ENCODE measurements at regions not wholly inside any gene's neighbourhood (a gene's known extent, or its start where the extent isn't known, plus 50 kb on each side); places are given as distances from the start of the nearest gene placed in this dataset.

DNA sequence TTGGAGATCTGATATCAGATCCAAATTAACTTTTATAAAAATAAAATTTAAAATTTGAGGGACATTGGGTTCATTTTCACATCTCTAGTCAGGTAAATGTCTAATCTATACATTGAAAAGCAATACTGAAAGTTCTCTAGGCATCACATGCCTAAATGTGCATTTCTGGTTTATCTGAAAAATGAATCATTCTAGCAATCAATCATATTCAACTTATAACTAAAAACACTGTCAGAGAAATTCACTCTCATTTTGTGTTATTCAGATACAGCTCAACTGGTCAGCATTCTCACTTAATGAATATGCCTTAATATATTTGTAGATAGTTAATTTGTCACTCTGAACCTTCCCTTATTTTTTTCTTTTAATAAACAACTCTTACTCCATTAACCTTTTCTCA is 243.2 kb downstream of the CASP12 start:
- H2AFZ ChIP-seq (ENCODE audit: low read depth, low read length), result no peak overlapping the region
- no peaks in the 10 kb centered on the region for H3K9me3 ChIP-seq (ENCODE audit: low read length)
- no peak overlapping the region for H3K4me3 ChIP-seq (ENCODE audit: low read length)
- H3K27me3 ChIP-seq (ENCODE audit: insufficient read depth, low read length), result no peaks in the 10 kb centered on the region
- H3K4me1 ChIP-seq (ENCODE audit: insufficient read depth, low read length), result no peaks in the 10 kb centered on the region
- H3K36me3 ChIP-seq (ENCODE audit: insufficient read depth, low read length), result no peaks in the 10 kb centered on the region

DNA sequence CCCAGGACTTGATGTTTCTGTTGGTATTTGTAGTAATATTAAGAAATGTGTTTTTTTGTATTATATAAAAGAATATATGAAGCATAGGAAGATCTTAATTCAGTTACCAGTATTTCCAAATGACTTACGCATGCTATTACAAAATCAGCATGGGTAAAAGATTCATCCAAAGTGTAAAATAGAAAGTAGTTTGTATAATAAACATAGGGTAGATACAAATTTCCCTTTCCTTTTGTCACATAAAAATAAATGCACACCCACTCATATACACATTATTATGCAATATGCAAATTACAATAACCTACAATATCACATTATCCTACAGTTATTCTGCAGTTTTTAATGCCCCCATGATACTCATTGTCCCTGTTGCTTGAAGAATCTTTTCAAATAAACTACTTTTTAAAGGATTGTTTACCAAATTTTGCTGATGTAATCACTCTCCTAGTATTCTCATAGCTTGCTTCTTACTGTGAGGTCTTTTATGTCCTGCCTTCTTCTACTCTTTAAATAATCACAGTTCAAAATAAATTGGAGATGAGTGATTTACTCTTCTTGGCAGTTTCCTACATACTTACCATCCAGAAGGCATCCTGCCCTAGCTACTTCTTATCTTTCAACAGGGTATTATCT is 244.0 kb downstream of the CASP12 start:
- Histone ChIP-seq H3K4me1 (ENCODE audit: insufficient read depth, low read length) (no peaks in the 10 kb centered on the region), H3K9me3 (ENCODE audit: low read length) (no peaks in the 10 kb centered on the region), H2AFZ (ENCODE audit: low read depth, low read length) (no peak overlapping the region), H3K27me3 (ENCODE audit: insufficient read depth, low read length) (no peaks in the 10 kb centered on the region), H3K4me3 (ENCODE audit: low read length) (no peak overlapping the region), H3K36me3 (ENCODE audit: insufficient read depth, low read length) (no peaks in the 10 kb centered on the region)

DNA sequence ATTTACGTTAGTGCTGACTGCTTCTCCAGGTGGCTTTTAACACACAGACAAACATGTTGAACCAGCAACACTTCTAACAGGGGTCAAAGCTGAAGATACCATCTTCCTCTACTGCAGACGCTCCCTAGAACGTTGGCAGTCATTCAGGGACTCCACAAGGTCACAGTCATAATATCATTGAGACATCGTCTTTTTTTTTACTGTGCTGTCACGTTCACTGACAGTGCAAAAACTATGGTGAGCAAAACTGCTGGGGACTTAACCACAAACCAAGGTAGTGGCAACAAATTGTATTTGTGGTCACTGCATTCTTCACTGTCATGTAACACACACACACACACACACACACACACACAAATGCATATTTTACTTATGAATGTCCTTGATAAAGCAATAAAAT is 244.9 kb downstream of the CASP12 start:
- Histone ChIP-seq H3K27me3 (ENCODE audit: insufficient read depth, low read length) (no peaks in the 10 kb centered on the region), H3K9me3 (ENCODE audit: low read length) (no peaks in the 10 kb centered on the region), H2AFZ (ENCODE audit: low read depth, low read length) (no peak overlapping the region), H3K36me3 (ENCODE audit: insufficient read depth, low read length) (no peaks in the 10 kb centered on the region), H3K4me3 (ENCODE audit: low read length) (no peak overlapping the region), H3K4me1 (ENCODE audit: insufficient read depth, low read length) (no peaks in the 10 kb centered on the region)

DNA sequence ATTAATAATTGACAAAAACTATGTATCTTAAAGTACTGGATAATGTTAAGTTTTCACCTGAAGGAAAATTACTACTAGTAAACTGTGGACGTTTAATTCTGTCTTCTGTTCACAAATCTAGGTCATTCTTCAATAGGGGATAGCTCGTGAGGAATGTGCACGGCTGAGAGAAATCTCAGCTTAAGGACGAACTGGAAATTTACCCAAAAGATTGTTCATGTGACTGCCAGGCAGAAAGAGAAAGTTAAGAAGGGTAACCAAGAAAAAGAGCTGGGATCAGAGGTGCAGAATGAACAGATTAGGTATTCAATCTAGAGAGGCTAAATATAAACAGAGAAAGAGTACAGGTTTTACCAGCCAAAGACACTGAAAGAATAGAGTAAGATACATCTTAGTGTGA is 245.3 kb downstream of the CASP12 start:
- Histone ChIP-seq H3K27me3 (ENCODE audit: insufficient read depth, low read length) (no peaks in the 10 kb centered on the region), H2AFZ (ENCODE audit: low read depth, low read length) (no peak overlapping the region), H3K4me3 (ENCODE audit: low read length) (no peak overlapping the region), H3K9me3 (ENCODE audit: low read length) (no peaks in the 10 kb centered on the region), H3K36me3 (ENCODE audit: insufficient read depth, low read length) (no peaks in the 10 kb centered on the region), H3K4me1 (ENCODE audit: insufficient read depth, low read length) (no peaks in the 10 kb centered on the region)

DNA sequence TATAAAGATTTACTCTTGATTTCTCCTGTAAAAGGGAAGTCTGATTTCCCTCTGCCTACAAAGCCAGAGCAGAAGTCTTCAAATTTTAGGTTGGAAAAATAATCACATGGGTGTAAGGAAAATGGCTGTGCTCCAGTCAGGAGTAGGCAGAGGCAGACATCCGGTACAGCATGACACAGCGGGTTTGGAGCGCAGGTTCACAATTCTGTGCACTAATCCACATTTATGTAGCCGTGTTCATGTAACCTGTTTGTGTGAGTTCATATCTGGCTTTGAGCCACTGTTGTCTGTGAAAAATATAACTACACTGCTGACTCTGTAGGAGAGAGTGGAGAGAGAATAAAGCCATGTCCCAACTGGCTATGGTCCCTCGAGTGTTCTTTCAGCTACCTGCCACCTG is 248.0 kb downstream of the CASP12 start:
- Histone ChIP-seq H3K4me1 (ENCODE audit: insufficient read depth, low read length) (no peaks in the 10 kb centered on the region), H3K27me3 (ENCODE audit: insufficient read depth, low read length) (no peaks in the 10 kb centered on the region), H3K4me3 (ENCODE audit: low read length) (no peak overlapping the region), H3K36me3 (ENCODE audit: insufficient read depth, low read length) (no peaks in the 10 kb centered on the region), H2AFZ (ENCODE audit: low read depth, low read length) (no peak overlapping the region), H3K9me3 (ENCODE audit: low read length) (no peaks in the 10 kb centered on the region)

DNA sequence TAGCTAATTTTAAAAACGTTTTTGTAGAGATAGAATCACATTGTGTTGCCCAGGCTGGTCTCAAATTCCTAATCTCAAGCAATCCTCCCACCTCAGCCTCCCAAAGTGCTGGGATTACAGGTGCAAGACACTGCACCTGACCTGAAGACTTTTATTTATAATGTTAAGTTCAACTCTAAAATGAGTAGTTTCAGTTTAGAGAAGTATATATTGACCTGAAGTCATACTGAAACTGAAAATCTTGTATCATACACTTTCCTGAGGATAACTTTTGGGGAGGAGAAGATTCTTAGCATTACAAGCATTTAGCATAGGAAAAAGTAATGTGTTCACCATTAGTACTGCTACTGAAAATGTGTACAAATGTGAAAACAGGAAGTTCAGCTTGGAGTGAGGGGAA is 249.3 kb downstream of the CASP12 start:
- Histone ChIP-seq H2AFZ (ENCODE audit: low read depth, low read length) (no peak overlapping the region), H3K4me3 (ENCODE audit: low read length) (no peak overlapping the region), H3K36me3 (ENCODE audit: insufficient read depth, low read length) (no peaks in the 10 kb centered on the region), H3K27me3 (ENCODE audit: insufficient read depth, low read length) (no peaks in the 10 kb centered on the region), H3K4me1 (ENCODE audit: insufficient read depth, low read length) (no peaks in the 10 kb centered on the region), H3K9me3 (ENCODE audit: low read length) (no peaks in the 10 kb centered on the region)

DNA sequence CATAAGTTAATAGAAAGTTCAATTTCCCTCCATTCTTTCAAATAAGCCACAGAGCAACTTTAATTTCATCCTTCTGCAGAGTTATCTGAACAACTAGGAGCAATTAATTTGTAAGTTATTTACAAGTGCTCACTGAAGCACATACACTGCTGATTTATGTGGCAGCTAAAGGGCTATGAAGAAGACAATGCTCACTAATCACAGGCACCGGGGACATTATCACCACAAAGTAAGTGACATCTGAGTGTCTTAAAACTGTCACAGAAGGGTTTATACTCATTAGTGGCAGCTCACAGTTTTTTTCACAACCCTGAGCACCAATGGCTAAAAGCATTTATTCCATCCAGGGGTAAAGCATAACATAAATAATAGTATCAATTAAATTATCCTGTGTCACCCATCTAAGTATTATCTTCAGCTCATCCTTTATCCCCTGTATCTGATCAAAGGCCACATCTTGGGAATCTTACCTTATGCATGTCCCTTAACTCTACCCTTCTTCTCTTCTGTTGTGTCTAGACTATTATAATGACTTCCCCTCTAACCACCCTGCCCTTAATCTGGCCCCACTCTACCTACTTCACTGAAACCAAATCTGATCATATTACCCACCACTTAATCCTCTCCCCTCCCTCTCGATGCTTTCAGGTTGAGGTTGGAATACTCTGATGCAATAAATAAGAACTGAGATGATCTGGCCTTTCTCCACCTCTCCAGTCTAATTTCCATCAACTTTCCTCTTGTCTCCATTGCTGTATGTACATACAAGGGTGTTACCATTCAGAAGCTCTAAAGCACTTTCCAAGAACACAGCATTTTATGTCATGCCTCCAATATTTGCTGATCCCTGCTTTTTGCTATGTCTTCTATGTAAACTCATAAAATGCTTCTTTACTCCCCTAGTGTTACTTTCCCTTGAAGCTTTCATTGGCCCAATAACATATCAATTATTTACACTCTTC is 252.7 kb downstream of the CASP12 start:
- H3K4me3 ChIP-seq (ENCODE audit: low read length), result no peak overlapping the region
- no peaks in the 10 kb centered on the region for H3K9me3 ChIP-seq (ENCODE audit: low read length)
- no peaks in the 10 kb centered on the region for H3K27me3 ChIP-seq (ENCODE audit: insufficient read depth, low read length)
- H2AFZ ChIP-seq (ENCODE audit: low read depth, low read length), result no peak overlapping the region
- H3K36me3 ChIP-seq (ENCODE audit: insufficient read depth, low read length), result no peaks in the 10 kb centered on the region
- no peaks in the 10 kb centered on the region for H3K4me1 ChIP-seq (ENCODE audit: insufficient read depth, low read length)

DNA sequence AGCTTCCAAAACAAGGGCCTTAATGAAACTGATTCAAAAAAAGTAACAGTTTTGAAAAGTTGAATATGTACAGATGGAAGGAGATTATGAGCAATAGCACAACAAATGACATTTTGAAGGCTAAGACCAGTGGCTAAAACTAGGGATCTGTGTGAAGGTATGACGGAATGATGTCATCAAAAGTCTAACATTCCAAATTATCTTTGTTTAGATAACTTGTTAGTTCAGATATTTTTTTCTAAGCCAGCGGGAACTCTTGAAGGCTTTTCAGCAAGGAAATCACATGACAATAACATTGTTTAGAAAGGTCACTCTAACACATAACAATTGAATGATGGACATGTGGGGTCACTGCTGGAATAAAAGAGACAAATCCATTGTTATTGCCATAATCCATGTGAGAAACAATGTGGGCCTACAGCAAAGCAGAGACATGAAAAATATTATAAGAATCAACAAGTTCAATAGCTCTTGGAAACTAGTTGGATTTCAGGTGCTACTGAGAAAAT is 260.5 kb downstream of the CASP12 start:
- H3K4me1 ChIP-seq (ENCODE audit: insufficient read depth, low read length), result peaks cover 7% of the 10 kb centered on the region
- H3K36me3 ChIP-seq (ENCODE audit: insufficient read depth, low read length), result no peaks in the 10 kb centered on the region
- H3K4me3 ChIP-seq (ENCODE audit: low read length), result no peak overlapping the region
- H2AFZ ChIP-seq (ENCODE audit: low read depth, low read length), result no peak overlapping the region
- no peaks in the 10 kb centered on the region for H3K9me3 ChIP-seq (ENCODE audit: low read length)
- H3K27me3 ChIP-seq (ENCODE audit: insufficient read depth, low read length), result no peaks in the 10 kb centered on the region

DNA sequence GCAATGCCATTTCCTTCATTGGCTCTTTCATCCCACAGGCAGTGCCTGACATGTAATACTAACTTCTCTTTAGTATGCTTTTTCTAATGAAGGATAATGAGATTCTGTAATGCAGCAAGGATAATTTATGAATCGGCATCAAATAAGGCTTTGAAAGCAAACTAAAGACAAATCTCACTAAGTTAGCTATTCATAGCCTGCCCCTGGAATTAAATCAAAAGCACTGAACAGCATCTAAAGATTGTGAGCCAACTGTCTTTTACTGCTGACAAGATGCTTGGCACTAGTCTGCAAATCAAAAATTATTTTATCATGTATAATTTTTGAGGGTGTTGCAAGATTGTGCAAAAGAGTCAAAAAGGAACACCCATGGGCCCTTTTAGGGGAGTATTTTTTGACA is 265.0 kb downstream of the CASP12 start:
- no peak overlapping the region for H3K4me3 ChIP-seq (ENCODE audit: low read length)
- no peak overlapping the region for H2AFZ ChIP-seq (ENCODE audit: low read depth, low read length)
- H3K4me1 ChIP-seq (ENCODE audit: insufficient read depth, low read length), result peaks cover 7% of the 10 kb centered on the region
- no peaks in the 10 kb centered on the region for H3K27me3 ChIP-seq (ENCODE audit: insufficient read depth, low read length)
- no peaks in the 10 kb centered on the region for H3K9me3 ChIP-seq (ENCODE audit: low read length)
- H3K36me3 ChIP-seq (ENCODE audit: insufficient read depth, low read length), result no peaks in the 10 kb centered on the region

DNA sequence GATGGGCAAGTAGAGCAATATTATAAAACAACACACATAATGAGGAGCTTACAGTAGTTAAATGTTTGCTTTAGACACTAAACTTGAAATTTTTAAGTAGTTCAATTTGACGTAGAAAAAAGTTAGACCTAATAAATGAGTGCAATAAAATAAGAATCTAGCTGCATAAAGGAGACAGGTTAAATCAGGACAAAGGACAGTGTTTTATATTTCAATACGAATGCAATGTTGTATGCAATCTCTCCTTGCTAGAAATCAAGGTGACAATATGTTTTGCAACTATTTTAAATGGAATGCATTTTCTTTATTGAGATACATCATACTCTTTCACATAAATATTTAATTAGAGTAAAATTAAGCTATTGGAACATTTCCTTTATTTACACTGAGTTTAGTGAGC is 267.9 kb downstream of the CASP12 start:
- Histone ChIP-seq H3K4me1 (ENCODE audit: insufficient read depth, low read length) (no peaks in the 10 kb centered on the region), H3K9me3 (ENCODE audit: low read length) (no peaks in the 10 kb centered on the region), H3K36me3 (ENCODE audit: insufficient read depth, low read length) (no peaks in the 10 kb centered on the region), H3K4me3 (ENCODE audit: low read length) (no peak overlapping the region), H3K27me3 (ENCODE audit: insufficient read depth, low read length) (no peaks in the 10 kb centered on the region), H2AFZ (ENCODE audit: low read depth, low read length) (no peak overlapping the region)

DNA sequence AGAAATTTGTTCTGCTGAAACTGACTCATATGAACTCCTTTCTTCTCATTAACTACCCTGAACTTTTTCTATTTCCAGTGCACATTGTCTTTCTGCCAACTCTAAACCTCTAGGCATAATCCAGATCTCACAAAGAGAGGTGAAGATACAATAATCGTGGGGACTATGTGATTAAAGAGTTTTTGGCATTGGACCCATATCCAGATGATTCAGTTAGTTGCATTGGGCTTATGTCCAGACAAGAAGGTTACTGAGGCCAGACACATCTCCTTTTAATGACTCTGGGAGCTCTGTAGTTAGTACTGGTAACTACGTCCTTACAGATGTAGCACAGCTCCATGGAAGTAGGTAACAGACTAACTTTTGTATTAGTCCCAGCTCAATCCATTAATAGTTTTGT is 273.0 kb downstream of the CASP12 start:
- Histone ChIP-seq H3K36me3 (ENCODE audit: insufficient read depth, low read length) (no peaks in the 10 kb centered on the region), H2AFZ (ENCODE audit: low read depth, low read length) (no peak overlapping the region), H3K27me3 (ENCODE audit: insufficient read depth, low read length) (no peaks in the 10 kb centered on the region), H3K9me3 (ENCODE audit: low read length) (no peaks in the 10 kb centered on the region), H3K4me3 (ENCODE audit: low read length) (no peak overlapping the region), H3K4me1 (ENCODE audit: insufficient read depth, low read length) (no peaks in the 10 kb centered on the region)

DNA sequence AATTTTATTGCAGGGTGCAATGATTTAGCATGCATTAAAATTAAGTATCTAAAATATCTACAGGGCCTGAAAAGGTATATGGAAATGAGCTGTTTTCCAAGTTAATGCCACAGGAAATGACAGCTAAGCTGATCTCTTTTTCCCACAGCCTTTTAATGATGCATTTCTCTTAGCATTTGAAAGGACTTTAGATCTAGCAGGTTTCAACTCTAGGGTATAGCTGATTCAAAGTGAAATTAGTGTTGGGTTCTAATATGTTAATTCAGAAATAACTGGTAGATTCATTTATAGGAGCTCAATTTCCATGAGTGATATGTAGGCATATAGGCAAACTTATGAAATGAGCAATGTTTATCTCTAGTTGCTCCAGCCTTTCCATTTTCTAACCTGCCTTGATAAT is 274.2 kb downstream of the CASP12 start:
- H3K4me1 ChIP-seq (ENCODE audit: insufficient read depth, low read length), result no peaks in the 10 kb centered on the region
- no peaks in the 10 kb centered on the region for H3K27me3 ChIP-seq (ENCODE audit: insufficient read depth, low read length)
- H2AFZ ChIP-seq (ENCODE audit: low read depth, low read length), result no peak overlapping the region
- no peaks in the 10 kb centered on the region for H3K9me3 ChIP-seq (ENCODE audit: low read length)
- no peaks in the 10 kb centered on the region for H3K36me3 ChIP-seq (ENCODE audit: insufficient read depth, low read length)
- no peak overlapping the region for H3K4me3 ChIP-seq (ENCODE audit: low read length)

DNA sequence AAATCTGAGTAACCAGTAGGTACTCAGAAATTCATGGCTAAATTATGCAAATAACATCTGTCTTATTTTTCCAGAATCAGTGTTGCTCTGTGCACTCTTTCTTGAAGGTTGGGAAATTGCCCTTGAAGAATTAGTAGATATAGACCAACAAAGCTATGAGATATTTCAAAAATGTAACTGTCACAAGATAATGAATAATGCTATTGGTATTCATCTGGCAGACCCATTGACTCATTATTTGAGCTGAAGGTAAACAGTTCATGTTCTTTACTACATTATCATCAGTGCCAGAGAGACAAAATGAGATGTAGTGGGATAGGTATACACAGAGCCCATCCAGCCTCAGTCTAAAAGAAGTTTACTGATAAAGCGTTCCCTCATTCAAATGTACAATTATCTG is 274.7 kb downstream of the CASP12 start:
- Histone ChIP-seq H3K4me1 (ENCODE audit: insufficient read depth, low read length) (no peaks in the 10 kb centered on the region), H2AFZ (ENCODE audit: low read depth, low read length) (no peak overlapping the region), H3K27me3 (ENCODE audit: insufficient read depth, low read length) (no peaks in the 10 kb centered on the region), H3K4me3 (ENCODE audit: low read length) (no peak overlapping the region), H3K9me3 (ENCODE audit: low read length) (no peaks in the 10 kb centered on the region), H3K36me3 (ENCODE audit: insufficient read depth, low read length) (no peaks in the 10 kb centered on the region)
